Breast epithelium (tissue), 3 donors: ENCODE measurements at regions not wholly inside any gene's neighbourhood (a gene's known extent, or its start where the extent isn't known, plus 50 kb on each side); places are given as distances from the start of the nearest gene placed in this dataset.

Experiments used
- CTCF ChIP-seq, 3 donors: fragments of 450-650 bp; IDR thresholded peaks; one replicate each; pipeline ENCODE4 v1.5.1; 2016 to 2017; ENCODE audit warnings: antibody characterized with exemption in 3 of 3, mild to moderate bottlenecking in 3 of 3, moderate library complexity in 3 of 3
- POLR2A ChIP-seq: fragments of 450-650 bp; IDR thresholded peaks from one replicate; pipeline ENCODE4 v1.6.1; 2016; ENCODE audit warnings: antibody characterized with exemption, mild to moderate bottlenecking, moderate library complexity

GRCh38 chr4:10746371-10747171 is 62.0 kb upstream of the CLNK start:
- TF ChIP-seq POLR2A, result no peak
- TF ChIP-seq CTCF (IDR thresholded peaks at IDR 0.05), result no peak
